ENCODE measurements at regions not wholly inside any gene's neighbourhood (a gene's known extent, or its start where the extent isn't known, plus 50 kb on each side); places are given as distances from the start of the nearest gene placed in this dataset.

DNA sequence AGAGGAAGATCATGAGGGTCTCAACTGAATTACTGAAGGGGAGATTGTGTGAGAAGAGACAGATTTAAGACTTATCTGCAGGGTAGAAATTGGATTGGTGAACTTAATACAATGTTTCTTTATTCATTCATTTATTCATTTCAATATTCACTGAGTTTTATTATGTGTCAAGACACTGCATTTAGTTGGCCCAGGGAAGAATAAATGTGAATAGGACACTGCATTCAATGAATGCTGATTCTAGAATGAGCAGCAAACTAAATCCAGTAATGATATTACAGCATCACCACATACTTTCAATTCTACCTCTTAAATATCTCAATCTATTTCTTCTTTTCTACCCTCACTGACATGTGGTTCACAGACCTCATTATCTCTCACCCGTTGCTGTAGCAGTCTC is 149.0 kb upstream of the TACR1 start:
- TF ChIP-seq POLR2AphosphoS5 (IDR thresholded peaks at IDR 0.05) = no peak
- TF ChIP-seq, protein P1, sequence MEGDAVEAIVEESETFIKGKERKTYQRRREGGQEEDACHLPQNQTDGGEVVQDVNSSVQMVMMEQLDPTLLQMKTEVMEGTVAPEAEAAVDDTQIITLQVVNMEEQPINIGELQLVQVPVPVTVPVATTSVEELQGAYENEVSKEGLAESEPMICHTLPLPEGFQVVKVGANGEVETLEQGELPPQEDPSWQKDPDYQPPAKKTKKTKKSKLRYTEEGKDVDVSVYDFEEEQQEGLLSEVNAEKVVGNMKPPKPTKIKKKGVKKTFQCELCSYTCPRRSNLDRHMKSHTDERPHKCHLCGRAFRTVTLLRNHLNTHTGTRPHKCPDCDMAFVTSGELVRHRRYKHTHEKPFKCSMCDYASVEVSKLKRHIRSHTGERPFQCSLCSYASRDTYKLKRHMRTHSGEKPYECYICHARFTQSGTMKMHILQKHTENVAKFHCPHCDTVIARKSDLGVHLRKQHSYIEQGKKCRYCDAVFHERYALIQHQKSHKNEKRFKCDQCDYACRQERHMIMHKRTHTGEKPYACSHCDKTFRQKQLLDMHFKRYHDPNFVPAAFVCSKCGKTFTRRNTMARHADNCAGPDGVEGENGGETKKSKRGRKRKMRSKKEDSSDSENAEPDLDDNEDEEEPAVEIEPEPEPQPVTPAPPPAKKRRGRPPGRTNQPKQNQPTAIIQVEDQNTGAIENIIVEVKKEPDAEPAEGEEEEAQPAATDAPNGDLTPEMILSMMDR (IDR thresholded peaks at IDR 0.05) = no peak
- TF ChIP-seq EP300 (IDR thresholded peaks at IDR 0.05) = no peak
- TF ChIP-seq POLR2A (IDR thresholded peaks at IDR 0.05; ENCODE audit: low read depth) = no peak

All from esophagus muscularis mucosa (tissue), 4 donors.